ENCODE measurements at regions not wholly inside any gene's neighbourhood (a gene's known extent, or its start where the extent isn't known, plus 50 kb on each side); places are given as distances from the start of the nearest gene placed in this dataset.

- peak; percentile 31 to 47 for DNase-seq
- Mint-ChIP-seq H3K36me3 (ENCODE audit: insufficient read depth in 2 of 2) (no peaks in the 10 kb centered on the region), H3K27me3 (ENCODE audit: low read depth) (peaks cover 6% of the 10 kb centered on the region), H3K4me1 (ENCODE audit: low read depth) (peaks cover 4% of the 10 kb centered on the region), H3K27ac (no peak overlapping the region), H3K9me3 (no peaks in the 10 kb centered on the region), H3K4me3 (no peak overlapping the region)
- peak in 1 of 2 donors; percentile 53 for ATAC-seq (replicated peaks in 1 of 2)
Measured at GRCh38 chr18:11553098-11553940, 56.1 kb upstream of the SLC35G4 start.

- Mint-ChIP-seq H3K4me1 (ENCODE audit: low read depth) (peaks cover 4% of the 10 kb centered on the region), H3K9me3 (peaks cover 4 to 7% of the 10 kb centered on the region in 2 donors), H3K27me3 (ENCODE audit: low read depth) (peaks cover 6% of the 10 kb centered on the region), H3K36me3 (ENCODE audit: insufficient read depth in 2 of 2) (no peaks in the 10 kb centered on the region), H3K4me3 (no peak overlapping the region), H3K27ac (no peak overlapping the region)
- ATAC-seq (replicated peaks in 1 of 2) (no peak), DNase-seq (no peak)
Measured at GRCh38 chr18:11548916-11549551, 60.4 kb upstream of the SLC35G4 start.

- H3K27ac Mint-ChIP-seq = no peak overlapping the region
- H3K36me3 Mint-ChIP-seq (ENCODE audit: insufficient read depth in 2 of 2) = no peaks in the 10 kb centered on the region
- peaks cover 3% of the 10 kb centered on the region for H3K27me3 Mint-ChIP-seq (ENCODE audit: low read depth)
- ATAC-seq (replicated peaks in 1 of 2) (no peak), DNase-seq (no peak)
- peaks cover 4 to 8% of the 10 kb centered on the region in 2 donors for H3K9me3 Mint-ChIP-seq
- H3K4me1 Mint-ChIP-seq (ENCODE audit: low read depth) = peaks cover 1% of the 10 kb centered on the region
- H3K4me3 Mint-ChIP-seq = no peak overlapping the region
Measured at GRCh38 chr18:11548396-11548795, 61.0 kb upstream of the SLC35G4 start.

GRCh38 chr18:11544060-11544633 is 65.2 kb upstream of the SLC35G4 start:
- DNase-seq (no peak), ATAC-seq (replicated peaks in 1 of 2) (no peak)
- Mint-ChIP-seq H3K36me3 (ENCODE audit: insufficient read depth in 2 of 2) (no peaks in the 10 kb centered on the region), H3K4me1 (ENCODE audit: low read depth) (no peaks in the 10 kb centered on the region), H3K27ac (no peak overlapping the region), H3K27me3 (ENCODE audit: low read depth) (no peaks in the 10 kb centered on the region), H3K9me3 (peaks cover 4 to 8% of the 10 kb centered on the region in 2 donors), H3K4me3 (no peak overlapping the region)

GRCh38 chr18:11541179-11541578 is 68.2 kb upstream of the SLC35G4 start:
- H3K9me3 Mint-ChIP-seq = peaks cover 4 to 8% of the 10 kb centered on the region in 2 donors
- no peak for ATAC-seq (replicated peaks in 1 of 2)

GRCh38 chr18:11533942-11534496 is 75.4 kb upstream of the SLC35G4 start:
- Mint-ChIP-seq H3K36me3 (ENCODE audit: insufficient read depth in 2 of 2) (no peaks in the 10 kb centered on the region), H3K4me3 (no peak overlapping the region), H3K4me1 (ENCODE audit: low read depth) (no peaks in the 10 kb centered on the region), H3K27me3 (ENCODE audit: low read depth) (no peaks in the 10 kb centered on the region), H3K27ac (no peak overlapping the region), H3K9me3 (no peaks in the 10 kb centered on the region)
- DNase-seq = no peak
- ATAC-seq (replicated peaks in 1 of 2) = no peak

More at GRCh38 chr18:11541179-11541578, 68.2 kb upstream of the SLC35G4 start:
- Mint-ChIP-seq H3K4me3 (no peak overlapping the region), H3K4me1 (ENCODE audit: low read depth) (no peaks in the 10 kb centered on the region), H3K27ac (no peak overlapping the region), H3K27me3 (ENCODE audit: low read depth) (no peaks in the 10 kb centered on the region), H3K36me3 (ENCODE audit: insufficient read depth in 2 of 2) (no peaks in the 10 kb centered on the region)
- no peak for DNase-seq

- DNase-seq (no peak), ATAC-seq (replicated peaks in 1 of 2) (no peak)
- Mint-ChIP-seq H3K27ac (no peak overlapping the region), H3K4me1 (ENCODE audit: low read depth) (no peaks in the 10 kb centered on the region), H3K27me3 (ENCODE audit: low read depth) (no peaks in the 10 kb centered on the region), H3K9me3 (no peaks in the 10 kb centered on the region), H3K4me3 (no peak overlapping the region), H3K36me3 (ENCODE audit: insufficient read depth in 2 of 2) (no peaks in the 10 kb centered on the region)
Measured at GRCh38 chr18:11533513-11533890, 75.9 kb upstream of the SLC35G4 start.

- H3K4me1 Mint-ChIP-seq (ENCODE audit: low read depth) = no peaks in the 10 kb centered on the region
- no peak overlapping the region for H3K4me3 Mint-ChIP-seq
- no peak overlapping the region for H3K27ac Mint-ChIP-seq
- DNase-seq (no peak), ATAC-seq (replicated peaks in 1 of 2) (no peak)
- no peaks in the 10 kb centered on the region for H3K27me3 Mint-ChIP-seq (ENCODE audit: low read depth)
- H3K9me3 Mint-ChIP-seq = no peaks in the 10 kb centered on the region
- no peaks in the 10 kb centered on the region for H3K36me3 Mint-ChIP-seq (ENCODE audit: insufficient read depth in 2 of 2)
Measured at GRCh38 chr18:11532758-11533512, 76.5 kb upstream of the SLC35G4 start.

GRCh38 chr18:11529081-11529480 is 80.3 kb upstream of the SLC35G4 start:
- Mint-ChIP-seq H3K27ac (no peak overlapping the region), H3K36me3 (ENCODE audit: insufficient read depth in 2 of 2) (no peaks in the 10 kb centered on the region), H3K4me3 (no peak overlapping the region), H3K4me1 (ENCODE audit: low read depth) (no peaks in the 10 kb centered on the region), H3K9me3 (no peaks in the 10 kb centered on the region), H3K27me3 (ENCODE audit: low read depth) (no peaks in the 10 kb centered on the region)
- DNase-seq = no peak
- ATAC-seq (replicated peaks in 1 of 2) = no peak

- no peak for ATAC-seq (replicated peaks in 1 of 2)
- Mint-ChIP-seq H3K4me3 (no peak overlapping the region), H3K36me3 (ENCODE audit: insufficient read depth in 2 of 2) (no peaks in the 10 kb centered on the region), H3K27ac (no peak overlapping the region), H3K9me3 (no peaks in the 10 kb centered on the region), H3K27me3 (ENCODE audit: low read depth) (no peaks in the 10 kb centered on the region), H3K4me1 (ENCODE audit: low read depth) (no peaks in the 10 kb centered on the region)
- DNase-seq = no peak
Measured at GRCh38 chr18:11526675-11527074, 82.7 kb upstream of the SLC35G4 start.

- Mint-ChIP-seq H3K36me3 (ENCODE audit: insufficient read depth in 2 of 2) (no peaks in the 10 kb centered on the region), H3K27ac (no peak overlapping the region), H3K9me3 (no peaks in the 10 kb centered on the region), H3K4me1 (ENCODE audit: low read depth) (no peaks in the 10 kb centered on the region), H3K4me3 (no peak overlapping the region), H3K27me3 (ENCODE audit: low read depth) (no peaks in the 10 kb centered on the region)
- DNase-seq = no peak
- ATAC-seq (replicated peaks in 1 of 2) = no peak
Measured at GRCh38 chr18:11523804-11524203, 85.6 kb upstream of the SLC35G4 start.

- no peaks in the 10 kb centered on the region for H3K36me3 Mint-ChIP-seq (ENCODE audit: insufficient read depth in 2 of 2)
- H3K27ac Mint-ChIP-seq = no peak overlapping the region
- ATAC-seq (replicated peaks in 1 of 2) = no peak
- no peak overlapping the region for H3K4me3 Mint-ChIP-seq
- H3K9me3 Mint-ChIP-seq = no peaks in the 10 kb centered on the region
- H3K4me1 Mint-ChIP-seq (ENCODE audit: low read depth) = no peaks in the 10 kb centered on the region
- DNase-seq = no peak
- H3K27me3 Mint-ChIP-seq (ENCODE audit: low read depth) = no peaks in the 10 kb centered on the region
Measured at GRCh38 chr18:11522992-11523391, 86.4 kb upstream of the SLC35G4 start.

- H3K4me1 Mint-ChIP-seq (ENCODE audit: low read depth) = no peaks in the 10 kb centered on the region
- ATAC-seq (replicated peaks in 1 of 2) = no peak
- H3K27ac Mint-ChIP-seq = no peak overlapping the region
- H3K9me3 Mint-ChIP-seq = no peaks in the 10 kb centered on the region
- DNase-seq = no peak
- no peaks in the 10 kb centered on the region for H3K27me3 Mint-ChIP-seq (ENCODE audit: low read depth)
- no peaks in the 10 kb centered on the region for H3K36me3 Mint-ChIP-seq (ENCODE audit: insufficient read depth in 2 of 2)
- H3K4me3 Mint-ChIP-seq = no peak overlapping the region
Measured at GRCh38 chr18:11521853-11522252, 87.5 kb upstream of the SLC35G4 start.

All from activated T-cell treated with anti-CD3 and anti-CD28 coated beads, Interleukin-2, amount 50 U/mL, for 72 hours (primary cell).